HL-60 (cell line): ENCODE measurements at regions not wholly inside any gene's neighbourhood (a gene's known extent, or its start where the extent isn't known, plus 50 kb on each side); places are given as distances from the start of the nearest gene placed in this dataset.

Experiments used
- DNase-seq, 2 experiments: peaks; one replicate each; pipeline ENCODE4 v3.0.0-alpha.2; 2010 to 2020; ENCODE audit warnings: low read depth in 1 of 2, low spot score in 1 of 2
- H3K27ac ChIP-seq: fragments of 250-450 bp; sonication (Bioruptor Pico); replicated peaks from 2 replicates; pipeline ENCODE4 v1.5.1; 2020; ENCODE audit warnings: mild to moderate bottlenecking, moderate library complexity
- H3K27me3 ChIP-seq: fragments of 250-450 bp; sonication (Bioruptor Pico); 2 replicates; pipeline ENCODE4 v1.5.1; 2021; ENCODE audit warnings: mild to moderate bottlenecking, moderate library complexity; ENCODE audit not compliant: insufficient read depth, poor library complexity, severe bottlenecking
- H3K4me3 ChIP-seq: replicated peaks from 2 replicates; pipeline ENCODE4 v1.5.1; 2011; ENCODE audit warnings: mild to moderate bottlenecking, control low read depth, low read length; ENCODE audit not compliant: insufficient read depth
- CTCF ChIP-seq: IDR thresholded peaks from one replicate; pipeline ENCODE4 v1.5.1; 2011; ENCODE audit warnings: low read length, control low read depth, inconsistent platforms; ENCODE audit not compliant: insufficient read depth
- GABPA ChIP-seq: IDR thresholded peaks from 2 replicates; pipeline ENCODE4 v1.6.1; 2012; ENCODE audit warnings: low read depth
- POLR2AphosphoS5 ChIP-seq: IDR thresholded peaks from 2 replicates; pipeline ENCODE4 v1.6.1; 2012; ENCODE audit warnings: low read depth
- REST ChIP-seq: IDR thresholded peaks from 2 replicates; pipeline ENCODE4 v1.6.1; 2012; ENCODE audit warnings: low read depth; ENCODE audit not compliant: insufficient replicate concordance
- SPI1 ChIP-seq: IDR thresholded peaks from 2 replicates; pipeline ENCODE4 v1.6.1; 2012; ENCODE audit warnings: low read depth, mild to moderate bottlenecking, borderline replicate concordance

GRCh38 chr20:21002486-21002885 is 103.7 kb downstream of the LINC00237 start:
- no peak for DNase-seq
- H3K4me3 ChIP-seq, result no peak overlapping the region
- no peak overlapping the region for H3K27ac ChIP-seq
- H3K27me3 ChIP-seq, result peaks cover 11% of the 10 kb centered on the region
- no peak for TF ChIP-seq CTCF
- no peak for TF ChIP-seq POLR2AphosphoS5
- TF ChIP-seq REST, result no peak
- TF ChIP-seq GABPA, result no peak
- TF ChIP-seq SPI1, result no peak

- H3K4me3 ChIP-seq, result no peak overlapping the region
- peaks cover 10% of the 10 kb centered on the region for H3K27me3 ChIP-seq
- no peak overlapping the region for H3K27ac ChIP-seq
- TF ChIP-seq CTCF (no peak), POLR2AphosphoS5 (no peak), GABPA (no peak), REST (no peak), SPI1 (no peak)
- DNase-seq, result no peak
Observed at GRCh38 chr20:20993372-20993771, 112.8 kb downstream of the LINC00237 start.

GRCh38 chr20:20992686-20993360 is 113.3 kb downstream of the LINC00237 start:
- TF ChIP-seq REST (no peak), POLR2AphosphoS5 (no peak), CTCF (no peak), GABPA (no peak), SPI1 (no peak)
- Histone ChIP-seq H3K27ac (no peak overlapping the region), H3K4me3 (no peak overlapping the region), H3K27me3 (peaks cover 10% of the 10 kb centered on the region)
- no peak for DNase-seq
